ENCODE measurements at regions not wholly inside any gene's neighbourhood (a gene's known extent, or its start where the extent isn't known, plus 50 kb on each side); places are given as distances from the start of the nearest gene placed in this dataset.

- no peak for DNase-seq (ENCODE audit: low read depth in 2 of 2)
Observed at GRCh38 chr18:26700728-26701127, 152.4 kb upstream of the KCTD1 start.

GRCh38 chr18:26700201-26700600, 151.8 kb upstream of the KCTD1 start:
- DNase-seq (ENCODE audit: low read depth in 2 of 2): no peak

GRCh38 chr18:26697186-26697884, 149.0 kb upstream of the KCTD1 start:
- DNase-seq (ENCODE audit: low read depth in 2 of 2): no peak

- DNase-seq (ENCODE audit: low read depth in 2 of 2): no peak
Observed at GRCh38 chr18:26696786-26697185, 148.4 kb upstream of the KCTD1 start.

GRCh38 chr18:26696308-26696707, 148.0 kb upstream of the KCTD1 start:
- DNase-seq (ENCODE audit: low read depth in 2 of 2): no peak

GRCh38 chr18:26689226-26689879, 141.0 kb upstream of the KCTD1 start:
- no peak for DNase-seq (ENCODE audit: low read depth in 2 of 2)

- no peak for DNase-seq (ENCODE audit: low read depth in 2 of 2)
Observed at GRCh38 chr18:26686532-26686931, 138.2 kb upstream of the KCTD1 start.

- no peak for DNase-seq (ENCODE audit: low read depth in 2 of 2)
Observed at GRCh38 chr18:26685438-26686157, 137.2 kb upstream of the KCTD1 start.

GRCh38 chr18:26677957-26678356, 129.6 kb upstream of the KCTD1 start:
- DNase-seq (ENCODE audit: low read depth in 2 of 2): no peak

GRCh38 chr18:26667046-26667445, 118.7 kb upstream of the KCTD1 start:
- DNase-seq (ENCODE audit: low read depth in 2 of 2): no peak

- DNase-seq (ENCODE audit: low read depth in 2 of 2): no peak
Observed at GRCh38 chr18:26662996-26663395, 114.6 kb upstream of the KCTD1 start.

GRCh38 chr18:26657631-26658581, 109.6 kb upstream of the KCTD1 start:
- DNase-seq (ENCODE audit: low read depth in 2 of 2): no peak

- DNase-seq (ENCODE audit: low read depth in 2 of 2): peak; percentile 14 to 39
Observed at GRCh38 chr18:26656944-26657536, 108.7 kb upstream of the KCTD1 start.

GRCh38 chr18:26656431-26656943, 108.1 kb upstream of the KCTD1 start:
- no peak for DNase-seq (ENCODE audit: low read depth in 2 of 2)

GRCh38 chr18:26655525-26656430, 107.4 kb upstream of the KCTD1 start:
- DNase-seq (ENCODE audit: low read depth in 2 of 2): peak in 1 of 2 experiments; percentile 4

- DNase-seq (ENCODE audit: low read depth in 2 of 2): no peak
Observed at GRCh38 chr18:26654616-26655524, 106.5 kb upstream of the KCTD1 start.

GRCh38 chr18:26653943-26654615, 105.7 kb upstream of the KCTD1 start:
- DNase-seq (ENCODE audit: low read depth in 2 of 2): no peak

GRCh38 chr18:26652501-26652900, 104.1 kb upstream of the KCTD1 start:
- DNase-seq (ENCODE audit: low read depth in 2 of 2): no peak
